Duodenal mucosa (tissue), 2 donors: ENCODE measurements at regions not wholly inside any gene's neighbourhood (a gene's known extent, or its start where the extent isn't known, plus 50 kb on each side); places are given as distances from the start of the nearest gene placed in this dataset.

Source experiments
- H3K27ac ChIP-seq: one replicate; pipeline ENCODE4 v1.7.0; 2013; ENCODE audit warnings: low read depth, low read length
- H3K27me3 ChIP-seq, 2 donors: one replicate each; pipeline ENCODE4 v1.7.0; 2013; ENCODE audit warnings: low read length in 2 of 2, control low read depth in 1 of 2; ENCODE audit not compliant: insufficient read depth in 2 of 2, control insufficient read depth in 1 of 2
- H3K36me3 ChIP-seq, 2 donors: one replicate each; pipeline ENCODE4 v1.7.0; 2013; ENCODE audit warnings: low read length in 2 of 2, control low read depth in 1 of 2; ENCODE audit not compliant: insufficient read depth in 2 of 2, control insufficient read depth in 1 of 2
- H3K4me1 ChIP-seq, 2 donors: one replicate each; pipeline ENCODE4 v1.7.0; 2013; ENCODE audit warnings: low read length in 2 of 2, control low read depth in 1 of 2; ENCODE audit not compliant: insufficient read depth in 2 of 2, control insufficient read depth in 1 of 2
- H3K4me3 ChIP-seq, 2 donors: one replicate each; pipeline ENCODE4 v1.7.0; 2013; ENCODE audit warnings: low read length in 2 of 2, low read depth in 1 of 2
- H3K9ac ChIP-seq, 2 donors: one replicate each; pipeline ENCODE4 v1.7.0; 2013; ENCODE audit warnings: low read length in 2 of 2, low read depth in 1 of 2
- H3K9me3 ChIP-seq, 2 donors: one replicate each; pipeline ENCODE4 v1.7.0; 2013; ENCODE audit warnings: low read length in 2 of 2, control low read depth in 1 of 2; ENCODE audit not compliant: control insufficient read depth in 1 of 2

DNA sequence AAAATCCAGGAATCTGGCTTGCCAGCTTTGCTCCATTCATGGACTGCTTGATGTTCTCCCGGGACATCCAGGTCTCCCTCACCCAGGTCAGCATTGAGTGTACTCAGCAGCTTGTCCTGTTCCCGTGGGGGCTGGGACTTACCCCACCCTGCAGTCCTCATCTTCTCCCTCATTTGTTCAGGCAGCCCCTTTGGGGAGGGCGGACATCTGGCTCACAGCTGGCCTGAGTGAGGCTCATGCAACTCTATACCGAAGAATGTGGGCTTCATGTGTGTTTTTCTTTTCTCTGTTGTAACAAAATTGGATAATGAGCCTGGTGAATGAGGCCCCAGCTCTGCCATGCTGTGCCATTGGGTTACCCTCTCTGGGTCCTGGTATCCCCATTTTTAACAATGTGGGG is 227.7 kb upstream of the TENM4 start:
- no peak overlapping the region for H3K4me3 ChIP-seq
- no peak overlapping the region for H3K9ac ChIP-seq
- no peaks in the 10 kb centered on the region for H3K4me1 ChIP-seq
- H3K36me3 ChIP-seq: no peaks in the 10 kb centered on the region
- no peaks in the 10 kb centered on the region for H3K9me3 ChIP-seq
- no peaks in the 10 kb centered on the region for H3K27me3 ChIP-seq
- no peak overlapping the region for H3K27ac ChIP-seq

DNA sequence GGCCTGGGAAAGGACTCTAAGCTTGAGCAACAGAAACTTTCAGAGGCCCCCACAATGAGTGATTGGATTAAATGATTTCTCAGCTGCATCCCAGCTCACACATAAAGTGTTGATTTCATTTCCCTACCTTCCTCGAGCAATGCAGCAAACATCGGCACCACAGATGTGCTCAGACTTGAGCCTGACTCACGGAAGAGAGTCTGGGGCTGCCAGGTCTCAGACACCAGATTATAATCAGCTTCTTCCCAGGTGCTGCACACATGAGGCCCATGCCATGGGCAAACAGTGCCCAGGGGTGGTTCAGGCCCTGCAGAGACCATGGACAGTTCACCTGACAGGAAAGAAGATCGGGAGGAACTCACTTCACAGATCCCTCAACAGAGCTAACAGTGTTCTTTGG is 226.6 kb upstream of the TENM4 start:
- Histone ChIP-seq H3K9ac (no peak overlapping the region), H3K9me3 (no peaks in the 10 kb centered on the region), H3K27ac (no peak overlapping the region), H3K27me3 (no peaks in the 10 kb centered on the region), H3K4me1 (no peaks in the 10 kb centered on the region), H3K36me3 (no peaks in the 10 kb centered on the region), H3K4me3 (no peak overlapping the region)

DNA sequence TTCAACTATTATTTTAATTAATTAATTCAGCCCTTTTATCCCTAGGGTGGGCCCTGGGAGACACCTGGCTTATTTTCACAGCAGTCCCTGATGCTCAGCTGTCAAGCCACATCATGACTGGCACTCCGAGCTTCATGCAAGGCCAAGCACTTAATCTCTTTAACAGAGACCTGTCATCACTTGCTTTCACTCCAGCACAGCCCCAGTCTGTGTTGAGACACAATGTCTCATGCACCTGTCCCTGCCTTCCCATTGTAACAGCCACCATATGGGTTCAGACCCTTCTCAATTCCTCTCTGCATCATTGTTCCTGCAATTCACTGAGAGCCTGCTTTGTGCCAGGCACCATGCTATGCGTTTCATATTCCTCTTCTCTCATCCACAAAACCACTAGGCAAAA is 222.2 kb upstream of the TENM4 start:
- no peaks in the 10 kb centered on the region for H3K36me3 ChIP-seq
- H3K4me1 ChIP-seq: no peaks in the 10 kb centered on the region
- H3K27me3 ChIP-seq: no peaks in the 10 kb centered on the region
- no peak overlapping the region for H3K4me3 ChIP-seq
- H3K9me3 ChIP-seq: no peaks in the 10 kb centered on the region
- H3K9ac ChIP-seq: no peak overlapping the region
- H3K27ac ChIP-seq: no peak overlapping the region

DNA sequence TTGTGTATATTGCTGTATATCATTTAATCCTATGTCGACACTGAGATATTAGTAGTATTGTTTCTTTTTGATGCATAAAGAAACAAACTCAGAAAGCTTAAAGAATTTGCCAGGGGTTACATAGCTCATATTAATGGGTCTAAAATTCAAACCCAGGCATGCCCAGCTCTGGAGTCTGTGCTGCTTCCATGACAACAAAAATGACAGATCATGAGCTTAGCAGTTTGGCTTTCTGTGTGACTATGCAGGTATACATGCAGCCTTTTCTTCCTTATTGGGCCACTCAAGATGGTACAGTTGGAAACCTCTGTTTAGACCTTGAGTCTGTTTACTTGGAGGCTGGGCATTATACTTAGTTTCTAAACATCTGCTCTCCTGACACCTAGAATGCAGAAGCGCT is 220.5 kb upstream of the TENM4 start:
- Histone ChIP-seq H3K36me3 (no peaks in the 10 kb centered on the region), H3K27me3 (no peaks in the 10 kb centered on the region), H3K4me3 (no peak overlapping the region), H3K27ac (no peak overlapping the region), H3K4me1 (no peaks in the 10 kb centered on the region), H3K9ac (no peak overlapping the region), H3K9me3 (no peaks in the 10 kb centered on the region)

DNA sequence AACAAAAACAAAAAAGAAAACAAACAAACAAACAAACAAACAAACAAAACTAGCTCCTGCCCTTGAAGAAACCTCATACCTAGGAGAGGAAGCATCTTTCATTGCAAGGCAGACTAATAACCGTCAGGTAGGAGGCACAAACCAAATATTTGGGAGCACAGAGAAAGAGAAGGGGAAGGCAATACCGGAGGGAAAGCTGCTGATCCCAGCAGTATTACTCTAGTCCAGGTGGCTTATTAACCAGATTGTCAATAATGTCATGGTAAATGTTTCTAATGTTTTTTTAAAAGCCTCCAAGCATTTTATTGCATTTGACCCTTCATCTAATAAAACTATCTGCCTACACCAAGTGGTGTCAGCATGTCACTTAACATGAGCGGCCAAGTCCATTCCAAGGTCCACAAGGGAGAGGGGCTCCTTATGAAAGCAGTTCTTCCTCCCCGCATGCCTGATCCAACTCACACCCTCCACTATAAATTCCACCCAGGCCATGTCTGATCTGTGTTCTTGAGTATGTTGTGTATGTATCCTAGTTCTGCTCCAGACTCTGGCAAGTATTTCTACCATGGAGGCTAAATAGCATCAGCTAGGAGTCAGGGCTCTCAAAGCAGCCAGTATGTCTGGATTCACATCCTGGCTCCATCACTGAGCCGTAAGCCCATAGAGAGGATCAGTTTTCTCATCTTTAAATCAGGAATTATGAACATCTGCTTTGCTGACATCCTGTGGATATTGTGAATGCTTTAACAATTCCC is 208.1 kb upstream of the TENM4 start:
- Histone ChIP-seq H3K9me3 (no peaks in the 10 kb centered on the region), H3K9ac (no peak overlapping the region), H3K4me3 (no peak overlapping the region), H3K4me1 (no peaks in the 10 kb centered on the region), H3K36me3 (no peaks in the 10 kb centered on the region), H3K27me3 (no peaks in the 10 kb centered on the region), H3K27ac (no peak overlapping the region)

DNA sequence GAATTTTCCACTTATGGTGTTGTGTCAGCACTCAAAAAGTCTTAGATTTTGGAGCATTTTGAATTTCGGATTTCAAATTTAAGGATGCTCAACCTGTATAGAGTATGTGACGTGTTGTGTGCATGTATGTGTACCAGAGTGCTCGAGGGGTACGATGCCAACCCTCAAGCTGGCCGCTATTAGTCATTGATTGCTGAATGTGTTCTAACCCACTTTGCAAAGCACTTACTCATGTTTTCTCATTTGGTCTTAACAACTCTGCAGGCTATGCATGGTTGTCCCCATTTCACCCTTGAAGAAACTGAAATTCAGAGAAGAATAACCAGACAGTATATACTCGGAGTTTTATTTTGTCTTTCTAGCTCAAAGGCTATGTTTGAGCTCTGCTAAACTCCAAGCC is 196.4 kb upstream of the TENM4 start:
- Histone ChIP-seq H3K4me1 (no peaks in the 10 kb centered on the region), H3K27ac (no peak overlapping the region), H3K9me3 (no peaks in the 10 kb centered on the region), H3K9ac (no peak overlapping the region), H3K4me3 (no peak overlapping the region), H3K27me3 (no peaks in the 10 kb centered on the region), H3K36me3 (no peaks in the 10 kb centered on the region)

DNA sequence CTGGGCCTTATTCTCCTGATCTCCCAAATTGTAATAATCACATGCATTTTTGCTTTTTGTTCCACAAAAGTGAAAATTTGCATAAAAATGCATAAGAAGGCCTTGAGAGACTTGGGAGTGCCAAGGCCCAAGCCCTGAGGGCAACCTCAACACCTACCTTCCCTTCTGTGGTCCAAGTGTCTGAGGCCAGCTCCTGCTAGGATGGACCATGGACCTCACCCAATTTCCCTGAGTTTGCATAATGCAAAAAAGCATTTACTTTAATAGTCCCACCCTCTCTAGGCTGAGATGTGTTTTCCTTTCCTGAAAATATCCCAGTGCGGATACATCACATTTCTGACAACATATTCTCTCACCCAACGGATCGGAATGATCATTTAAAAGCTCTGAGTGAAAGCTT is 194.1 kb upstream of the TENM4 start:
- H3K36me3 ChIP-seq: no peaks in the 10 kb centered on the region
- H3K27ac ChIP-seq: no peak overlapping the region
- H3K9me3 ChIP-seq: no peaks in the 10 kb centered on the region

DNA sequence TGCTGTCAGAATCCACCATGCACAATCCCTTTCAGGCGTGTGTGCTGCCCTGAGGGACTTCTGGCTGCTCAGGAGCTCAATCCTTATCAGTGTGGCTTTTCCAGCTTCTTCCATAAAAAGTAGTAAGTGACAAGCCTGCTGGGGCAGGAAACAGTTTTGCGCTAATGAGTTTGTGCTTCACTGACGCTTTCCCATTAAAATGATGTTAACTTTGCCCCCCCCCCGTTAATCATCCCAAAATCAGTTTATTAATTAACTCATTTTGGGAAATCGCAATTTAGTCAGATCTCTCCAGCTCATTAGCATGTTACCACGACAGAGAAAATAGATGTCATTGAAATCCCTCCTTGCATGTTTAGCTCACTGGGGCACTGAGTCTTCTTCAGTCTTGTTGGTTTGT is 186.5 kb upstream of the TENM4 start:
- Histone ChIP-seq H3K9me3 (no peaks in the 10 kb centered on the region), H3K4me3 (no peak overlapping the region), H3K9ac (no peak overlapping the region), H3K27me3 (no peaks in the 10 kb centered on the region), H3K27ac (no peak overlapping the region), H3K4me1 (no peaks in the 10 kb centered on the region), H3K36me3 (no peaks in the 10 kb centered on the region)

More for the DNA sequence above, 194.1 kb upstream of the TENM4 start:
- Histone ChIP-seq H3K4me3 (no peak overlapping the region), H3K27me3 (no peaks in the 10 kb centered on the region), H3K9ac (no peak overlapping the region), H3K4me1 (no peaks in the 10 kb centered on the region)

DNA sequence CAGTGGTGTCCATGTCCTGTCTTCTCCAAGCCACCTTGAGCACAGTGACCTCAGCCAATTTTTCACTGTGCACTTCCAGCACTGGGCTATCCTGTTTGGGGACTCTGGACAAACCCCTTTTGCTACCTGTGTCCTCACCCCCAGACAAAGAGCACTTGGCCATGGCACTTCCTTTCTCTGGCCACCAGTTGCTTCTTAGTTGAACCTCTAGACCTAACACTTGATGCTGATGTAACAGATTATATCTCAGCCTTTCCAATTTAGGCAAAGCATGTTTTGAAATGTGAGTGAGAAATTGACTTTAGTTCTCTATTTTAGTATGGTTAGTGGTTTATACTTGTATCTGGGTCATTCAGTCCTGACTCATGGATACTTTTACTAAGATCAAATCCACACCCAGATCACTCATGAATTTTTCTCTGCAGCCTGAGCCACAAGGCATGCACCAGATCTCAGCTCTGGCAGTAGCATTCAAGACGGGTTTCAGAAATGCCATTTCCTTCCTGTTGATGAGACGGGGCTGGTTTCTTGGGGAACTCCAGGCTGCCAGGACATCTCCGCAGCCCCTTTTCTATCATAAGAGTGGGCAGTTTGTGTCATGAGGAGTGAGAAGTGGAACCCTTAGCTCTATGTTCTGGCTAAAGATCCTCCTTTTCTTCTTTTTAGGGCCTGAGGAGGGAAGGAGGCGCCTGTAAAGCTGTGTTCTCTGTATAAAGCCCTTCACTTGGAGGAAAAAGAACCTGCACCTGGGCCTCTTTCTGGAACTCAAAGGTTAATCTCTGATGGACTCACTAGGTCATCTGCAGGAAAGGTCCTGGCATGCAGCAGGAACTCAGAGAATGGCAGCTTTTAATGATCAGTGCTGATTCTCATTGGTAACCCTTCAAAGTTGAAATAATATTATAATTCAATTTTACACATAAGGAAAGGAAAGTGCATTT is 185.6 kb upstream of the TENM4 start:
- H3K36me3 ChIP-seq: no peaks in the 10 kb centered on the region
- H3K27me3 ChIP-seq: no peaks in the 10 kb centered on the region
- H3K4me1 ChIP-seq: no peaks in the 10 kb centered on the region
- H3K4me3 ChIP-seq: no peak overlapping the region
- H3K9me3 ChIP-seq: no peaks in the 10 kb centered on the region
- no peak overlapping the region for H3K9ac ChIP-seq
- no peak overlapping the region for H3K27ac ChIP-seq

DNA sequence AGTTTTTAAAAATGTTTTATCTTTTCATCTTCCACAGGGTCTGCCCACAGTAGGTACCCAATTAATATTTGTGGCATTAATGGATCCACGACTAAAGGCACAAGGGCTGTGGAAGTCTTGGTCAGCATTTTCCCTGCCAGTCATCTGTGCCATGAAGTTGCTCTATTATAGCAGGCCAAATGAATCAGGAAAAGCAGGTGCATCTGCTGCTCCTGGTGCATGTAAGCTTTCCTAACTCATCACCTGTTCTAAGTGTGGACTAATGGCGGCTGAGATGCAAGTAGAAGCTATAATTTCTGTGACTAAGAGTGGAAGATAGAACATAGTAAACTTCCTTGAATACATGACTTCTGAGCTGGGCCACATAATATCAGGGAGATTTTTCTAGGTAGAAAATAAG is 182.5 kb upstream of the TENM4 start:
- no peaks in the 10 kb centered on the region for H3K36me3 ChIP-seq
- H3K27me3 ChIP-seq: no peaks in the 10 kb centered on the region
- no peaks in the 10 kb centered on the region for H3K9me3 ChIP-seq
- no peak overlapping the region for H3K27ac ChIP-seq
- no peak overlapping the region for H3K9ac ChIP-seq
- H3K4me1 ChIP-seq: no peaks in the 10 kb centered on the region
- no peak overlapping the region for H3K4me3 ChIP-seq
